HT-29 (cell line): ENCODE measurements at regions not wholly inside any gene's neighbourhood (a gene's known extent, or its start where the extent isn't known, plus 50 kb on each side); places are given as distances from the start of the nearest gene placed in this dataset.
A peak's percentile ranks its signal among the peaks of the same experiment; 100 is the strongest.

Source experiments
- DNase-seq: peaks from one replicate; pipeline ENCODE4 v3.0.0-alpha.2; 2015; ENCODE audit warnings: low spot score

DNA sequence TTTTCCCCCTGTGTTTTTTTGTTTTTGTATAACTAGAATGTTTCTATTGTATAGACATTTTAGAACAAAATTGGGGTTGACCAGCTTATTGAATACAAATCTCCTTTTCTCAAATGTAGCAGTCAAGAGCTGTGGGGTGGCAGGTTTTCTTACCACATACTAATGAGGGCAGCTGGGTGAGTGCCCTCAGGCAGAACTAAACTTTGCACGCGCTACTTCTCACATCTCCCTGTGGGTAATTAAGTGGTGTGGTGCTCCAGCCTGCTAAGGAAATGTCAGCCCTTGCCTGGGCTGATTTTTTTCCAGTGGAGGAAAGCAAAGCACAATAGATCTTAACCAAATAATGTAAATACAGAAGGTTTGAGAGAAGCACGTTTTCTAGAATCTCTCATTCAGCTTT, 717.6 kb upstream of the TENM3 start:
- DNase-seq = no peak

DNA sequence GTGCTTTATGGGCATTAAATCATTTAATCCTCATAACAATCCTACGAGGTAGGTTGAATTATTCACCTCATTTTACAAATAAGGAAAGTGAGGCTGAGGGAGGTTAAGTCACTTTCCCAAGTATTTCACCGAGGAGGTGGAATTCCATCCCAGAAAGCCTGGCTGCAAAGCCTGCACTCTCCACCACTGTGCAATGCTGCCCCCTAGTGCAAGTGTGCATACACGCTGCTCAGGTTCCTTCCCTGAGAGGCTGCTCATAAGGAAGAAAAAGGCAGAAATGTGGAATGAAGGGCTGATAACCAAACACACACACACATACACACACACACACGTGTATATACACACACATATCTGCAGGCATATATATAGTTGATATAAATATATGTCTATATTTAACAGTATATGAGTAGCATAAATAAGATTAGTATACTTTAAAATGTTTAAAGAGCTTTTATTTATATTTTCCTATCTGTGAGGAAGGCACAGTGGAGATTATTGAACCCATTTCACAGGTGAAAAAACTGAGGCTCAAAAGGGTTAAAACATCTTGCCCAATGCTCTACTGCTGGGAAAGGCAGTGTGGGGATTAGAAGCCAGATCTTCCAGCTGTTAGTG, 714.5 kb upstream of the TENM3 start:
- DNase-seq = peak; percentile 72

DNA sequence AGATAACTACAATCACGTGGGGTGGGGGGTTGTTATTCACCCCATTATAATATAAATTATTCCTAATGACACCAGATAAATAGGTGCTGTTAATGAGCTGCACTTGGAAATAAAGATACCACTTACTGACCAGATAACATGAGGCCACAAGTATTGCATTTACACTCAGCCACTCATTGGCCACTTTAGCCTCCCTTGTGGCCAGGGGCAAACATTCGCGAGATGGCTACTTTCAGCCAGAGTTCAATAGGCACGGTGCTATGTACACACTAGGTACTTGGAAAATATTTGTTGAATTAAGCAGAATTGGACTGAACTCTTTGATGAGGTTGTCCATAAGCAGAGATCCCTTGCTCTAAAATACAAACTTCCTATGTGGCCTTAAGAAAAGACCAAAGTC, 713.7 kb upstream of the TENM3 start:
- no peak for DNase-seq

DNA sequence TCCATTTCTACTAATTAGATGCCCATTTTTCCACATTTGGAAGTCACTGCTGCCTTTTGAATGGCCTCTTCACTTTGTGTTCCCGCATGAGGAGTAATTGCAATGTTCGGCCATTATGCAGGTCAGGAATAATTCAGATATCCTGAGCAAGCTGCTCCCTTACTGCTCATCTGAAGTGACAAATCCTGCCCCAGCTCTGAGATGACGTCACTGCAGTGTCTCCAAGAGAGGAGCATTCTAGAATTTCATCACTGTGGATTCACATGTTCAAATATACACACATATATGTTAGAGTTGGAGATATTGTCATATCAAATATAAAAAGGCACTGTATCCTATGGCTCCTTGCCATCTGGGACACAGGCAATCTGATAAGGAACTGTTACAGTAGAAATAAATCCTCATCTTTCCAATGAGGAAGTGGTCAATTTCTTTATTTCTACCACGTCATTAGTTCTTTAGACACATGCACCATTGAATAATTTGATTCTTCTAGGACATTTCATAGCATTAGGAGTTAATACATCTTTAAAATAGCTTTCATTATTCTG, 706.9 kb upstream of the TENM3 start:
- DNase-seq = peak; percentile 57

DNA sequence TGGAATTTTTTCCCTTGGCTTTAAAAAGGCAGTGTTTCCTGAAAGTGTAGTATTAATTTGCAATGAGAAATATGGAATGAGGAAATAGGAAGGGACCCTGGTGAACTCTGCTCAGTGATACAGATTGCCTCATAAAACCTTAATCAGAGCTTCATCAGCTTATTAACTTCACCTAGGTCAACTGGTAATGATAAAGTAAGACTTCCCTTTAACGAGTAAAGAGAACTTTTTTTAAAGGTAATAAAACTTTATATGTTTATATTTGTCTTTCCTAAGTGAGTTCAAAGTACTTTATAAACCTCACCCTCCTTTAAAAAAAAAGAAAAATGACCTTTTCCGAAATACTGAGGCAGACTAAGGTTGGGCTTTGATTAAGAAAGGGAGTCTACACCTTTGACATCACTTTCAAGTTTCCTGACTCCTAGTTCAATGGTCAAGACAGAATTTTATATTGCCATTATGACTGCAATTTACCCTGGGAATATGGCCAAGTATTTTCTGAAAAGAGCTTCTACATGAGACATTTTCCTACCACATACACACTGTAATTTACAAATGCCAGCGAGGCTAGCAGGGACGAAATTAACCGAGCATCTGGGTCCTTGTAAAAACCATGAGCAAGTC, 706.3 kb upstream of the TENM3 start:
- DNase-seq = peak; percentile 68

DNA sequence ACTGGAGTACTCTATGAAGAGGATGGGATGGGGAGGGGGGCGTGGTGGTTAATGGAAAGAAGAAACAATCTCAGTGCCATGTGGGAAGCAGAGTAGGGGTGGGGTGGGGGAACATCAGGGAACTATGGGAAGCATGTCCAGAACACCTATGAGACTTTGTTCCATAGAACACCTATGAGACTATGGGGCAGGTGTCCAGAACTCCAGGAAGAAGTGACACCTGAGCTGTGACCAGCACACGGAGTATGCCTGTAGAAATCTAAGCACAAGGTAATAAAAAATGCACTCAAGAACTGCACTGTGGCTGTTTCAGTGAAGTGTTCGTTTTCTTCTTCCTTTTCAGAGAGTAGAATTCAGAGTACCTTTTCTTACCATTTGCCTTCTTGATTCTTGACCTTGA, 704.8 kb upstream of the TENM3 start:
- no peak for DNase-seq

DNA sequence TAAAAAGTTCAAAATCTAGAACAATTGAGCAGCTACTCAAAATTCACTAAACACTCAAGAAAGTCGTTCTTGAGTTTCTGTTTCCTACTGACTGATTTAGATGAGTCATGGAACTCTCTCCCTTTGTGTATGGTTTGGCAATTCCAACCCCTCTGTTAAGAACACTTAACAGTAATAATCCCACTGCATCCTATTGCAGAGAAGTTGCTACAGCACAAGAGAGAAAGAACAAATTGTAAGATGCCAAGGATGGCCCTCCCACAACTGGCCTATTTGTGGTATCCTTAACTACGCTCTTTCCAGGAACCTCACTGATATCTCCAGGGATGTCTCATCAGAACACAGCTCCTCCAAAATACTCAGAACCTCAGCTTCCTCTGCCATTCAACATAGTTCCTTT, 701.8 kb upstream of the TENM3 start:
- DNase-seq = no peak

DNA sequence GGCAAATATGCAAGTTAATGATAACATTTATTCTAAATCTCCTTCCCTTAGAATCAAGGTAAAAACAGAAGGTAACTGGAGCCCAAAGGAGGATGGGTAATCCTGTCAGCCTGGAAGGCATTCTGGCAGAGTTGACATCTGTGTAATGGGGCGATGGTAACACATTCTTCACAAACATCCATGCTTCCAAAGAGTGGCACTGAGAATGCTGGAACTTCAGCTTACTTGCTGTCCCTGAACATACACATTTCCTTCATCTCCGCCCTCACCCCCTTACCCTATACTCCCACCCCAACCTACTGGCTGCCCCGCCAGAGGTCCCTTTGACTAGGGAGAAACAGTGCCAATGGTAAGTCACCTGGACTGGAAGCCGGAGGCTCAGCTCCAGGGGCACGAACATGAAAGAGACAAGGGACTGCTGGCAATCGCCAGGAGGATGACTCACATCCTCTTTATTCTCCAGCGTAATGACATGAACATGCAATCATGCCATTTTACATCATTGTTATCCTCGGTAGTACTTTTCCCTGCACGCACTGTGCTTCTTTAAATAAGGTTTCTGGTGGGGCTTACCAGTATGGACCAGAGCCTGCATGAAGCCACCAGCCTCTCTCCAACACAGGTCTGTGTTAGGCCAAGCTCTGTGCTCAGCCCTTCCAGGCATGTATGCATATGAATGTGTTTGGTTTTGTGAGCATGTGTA, 694.2 kb upstream of the TENM3 start:
- peak; percentile 63 for DNase-seq

DNA sequence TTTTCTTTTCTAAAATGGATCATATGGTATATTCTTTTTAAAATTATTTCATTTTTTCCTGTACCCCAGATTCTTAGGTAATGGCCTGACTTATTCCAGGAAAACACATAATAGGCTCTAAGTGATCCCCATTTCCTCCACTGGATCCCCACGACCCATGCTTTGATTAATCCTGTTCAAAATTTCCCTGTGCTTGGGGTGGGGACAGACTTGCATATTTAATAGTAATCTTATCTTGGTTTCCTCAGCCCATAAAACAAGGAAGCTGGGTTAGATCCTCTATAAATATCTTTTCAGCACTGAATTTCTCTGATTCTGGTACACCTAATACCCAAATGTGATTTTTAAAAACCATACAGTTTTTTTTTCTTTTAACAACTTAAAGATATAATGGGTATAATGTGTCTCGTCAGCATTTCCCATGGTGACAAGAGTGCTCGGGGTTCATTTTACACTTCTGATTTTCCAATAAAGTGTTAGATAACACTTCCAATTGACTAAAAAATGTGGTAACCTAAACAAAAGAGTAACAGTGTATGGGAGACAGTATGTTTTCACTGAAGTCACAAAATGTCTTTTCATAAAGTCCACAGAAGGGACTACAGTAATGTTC, 693.5 kb upstream of the TENM3 start:
- DNase-seq = peak; percentile 10

DNA sequence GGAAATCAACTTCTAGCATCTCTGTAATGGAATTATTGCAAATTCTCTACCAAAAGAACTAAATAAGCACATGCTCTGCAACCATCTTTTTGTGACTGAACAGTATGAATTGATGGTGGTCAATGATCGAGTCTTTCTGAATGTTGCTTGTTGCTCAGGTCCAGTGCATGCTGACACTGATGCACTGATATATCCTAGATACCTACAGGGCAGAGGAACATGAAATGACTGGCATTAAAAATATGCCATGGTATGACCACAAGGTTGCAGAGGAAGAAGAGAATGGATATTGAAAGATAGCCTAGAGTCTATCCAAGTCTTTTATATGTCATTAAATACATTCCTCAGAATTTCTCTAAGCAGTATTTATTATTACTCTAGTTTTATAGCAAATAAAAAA, 692.8 kb upstream of the TENM3 start:
- DNase-seq = no peak

DNA sequence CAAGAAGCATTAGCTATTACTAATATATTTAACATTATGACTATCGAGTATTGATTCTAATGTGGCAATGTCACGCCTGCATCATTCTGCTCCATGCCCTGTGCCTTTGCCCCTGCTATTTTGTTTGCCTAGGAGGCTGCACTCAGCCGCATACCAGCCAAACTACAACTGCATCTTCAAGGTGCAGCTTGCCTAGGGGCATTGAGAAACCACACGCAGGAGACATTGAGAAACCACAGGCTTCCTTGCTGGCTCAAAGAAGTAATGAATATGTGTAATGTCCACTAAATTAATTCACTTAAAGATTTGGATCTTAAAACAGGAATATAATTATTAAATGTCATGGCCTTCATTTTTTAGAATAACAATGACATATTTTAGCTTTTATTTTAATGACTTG, 683.6 kb upstream of the TENM3 start:
- DNase-seq = no peak

DNA sequence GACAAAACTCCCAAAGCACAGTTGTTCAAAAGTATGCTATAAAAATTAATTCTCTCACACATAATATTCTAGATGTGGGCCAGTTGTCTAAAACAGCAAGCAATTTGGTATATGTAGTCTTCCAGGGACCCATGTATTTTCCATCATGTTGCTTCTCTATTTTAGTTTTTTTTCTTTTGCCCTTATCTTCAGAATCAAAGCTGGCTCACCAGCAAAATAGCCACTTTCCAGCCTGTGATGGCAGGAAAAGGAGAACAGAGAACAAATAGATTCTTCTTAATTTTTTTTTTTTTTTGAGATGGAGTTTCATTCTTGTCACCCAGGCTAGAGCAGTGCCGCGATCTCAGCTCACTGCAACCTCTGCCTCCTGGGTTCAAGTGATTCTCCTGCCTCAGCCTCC, 680.8 kb upstream of the TENM3 start:
- DNase-seq = no peak

DNA sequence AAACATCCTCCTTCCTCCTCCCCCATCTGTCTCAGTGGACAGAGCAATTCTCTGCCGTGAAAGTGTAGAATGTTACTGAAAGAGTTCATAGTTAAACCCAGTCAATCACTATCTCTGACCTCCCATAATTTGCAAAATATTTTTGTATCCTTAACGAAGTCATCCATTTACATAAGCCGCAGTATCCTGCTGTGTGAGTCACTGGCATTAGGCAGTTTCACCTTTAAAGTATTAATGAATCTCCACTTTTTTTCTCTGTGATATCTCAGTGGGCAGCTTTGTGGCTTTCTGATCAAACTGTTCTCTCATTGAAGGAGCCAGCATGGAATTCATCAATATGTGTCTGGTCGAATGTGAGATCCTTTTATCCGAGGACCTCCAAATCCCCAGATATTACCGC, 678.6 kb upstream of the TENM3 start:
- no peak for DNase-seq

DNA sequence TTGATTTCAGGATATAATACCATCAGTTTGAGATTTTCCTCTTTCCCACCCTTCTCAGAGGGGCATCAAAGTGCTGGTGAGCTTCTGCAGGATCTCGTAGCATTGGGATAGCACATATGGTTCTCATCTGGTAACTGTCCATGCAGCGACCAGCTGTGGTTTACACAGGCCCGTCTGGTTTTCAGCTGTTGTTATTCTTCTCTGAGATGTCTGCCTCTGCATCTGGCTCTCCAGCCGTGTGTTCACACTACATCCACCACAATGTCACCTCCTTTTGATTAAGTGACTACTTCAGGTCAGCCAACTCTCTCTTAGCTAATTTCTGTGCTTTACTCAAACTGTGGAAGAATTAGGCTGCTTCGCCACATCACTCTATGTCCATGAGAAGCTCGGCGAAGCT, 676.7 kb upstream of the TENM3 start:
- DNase-seq = no peak

DNA sequence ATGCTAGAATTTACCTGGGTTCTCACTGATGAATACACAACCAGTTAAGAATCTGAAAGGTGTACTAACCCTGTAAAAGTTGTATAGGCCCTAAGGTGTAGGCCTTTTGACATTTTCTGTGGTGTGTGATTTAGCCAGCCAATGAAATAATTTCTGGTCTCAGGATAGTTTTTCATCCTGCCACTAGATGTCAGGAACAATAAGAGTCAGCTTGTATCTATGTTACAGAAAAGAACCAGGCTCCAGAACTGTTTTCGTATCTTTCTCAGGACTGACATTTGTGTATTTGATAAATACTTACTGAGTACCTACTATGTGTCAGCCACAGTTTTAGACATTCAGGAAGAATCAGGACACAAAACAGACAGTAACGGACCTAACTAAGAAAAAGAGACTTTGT, 673.6 kb upstream of the TENM3 start:
- peak; percentile 36 for DNase-seq

DNA sequence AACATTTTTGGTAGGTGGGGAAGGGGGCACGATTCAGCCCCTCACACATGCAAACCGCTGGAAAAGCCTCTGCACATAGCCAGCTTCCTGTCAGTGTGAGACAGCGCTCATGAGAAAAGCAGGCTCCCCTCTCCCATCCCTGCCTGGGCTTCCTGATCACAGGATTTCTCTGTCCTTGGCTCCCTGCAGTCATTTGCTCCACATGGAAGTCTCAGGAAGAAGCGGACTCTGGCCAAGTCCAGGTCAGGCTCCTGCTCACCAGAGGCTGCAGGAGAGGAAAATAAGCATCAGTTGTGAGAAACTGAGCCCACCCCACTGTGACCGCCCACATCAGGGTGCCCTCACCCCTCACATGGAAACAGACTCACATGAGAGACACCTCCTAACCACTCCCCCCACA, 664.3 kb upstream of the TENM3 start:
- no peak for DNase-seq

DNA sequence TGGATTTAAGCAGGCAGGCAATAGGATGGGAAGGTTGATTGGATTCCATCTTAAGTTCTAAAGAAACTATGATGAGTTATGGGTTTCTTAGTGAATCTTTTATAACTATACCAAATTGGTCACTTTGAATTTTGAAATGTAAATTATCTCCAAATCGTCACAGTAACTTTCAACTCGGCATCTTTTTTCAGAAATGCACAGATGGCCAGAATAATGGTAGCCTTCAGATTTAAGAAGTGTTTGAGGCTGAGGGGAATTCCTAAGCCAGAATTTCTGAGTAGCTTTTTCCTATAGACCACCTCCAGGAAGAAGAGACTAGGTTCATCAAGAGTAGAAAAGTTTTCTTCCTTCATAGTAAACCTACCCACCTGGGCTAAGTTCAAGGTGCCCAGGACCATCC, 663.7 kb upstream of the TENM3 start:
- DNase-seq = no peak

DNA sequence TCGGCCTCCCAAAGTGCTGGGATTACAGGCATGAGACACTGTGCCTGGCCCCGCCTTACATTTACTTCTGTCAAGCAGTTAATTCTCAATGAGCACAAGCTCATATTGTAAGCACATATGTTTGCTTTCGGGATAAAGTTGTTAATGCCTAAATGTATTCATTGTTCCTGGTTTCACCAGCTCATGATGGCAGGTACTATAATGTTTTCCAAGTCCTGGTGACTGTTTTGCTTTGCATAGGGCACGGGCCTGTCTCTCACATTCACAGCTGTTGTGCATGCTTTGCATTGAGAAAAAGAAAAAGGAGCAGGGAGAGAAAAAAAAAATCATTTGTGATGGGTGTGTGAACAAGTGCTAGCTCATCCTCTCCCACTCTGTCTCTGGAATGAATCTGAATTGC, 661.2 kb upstream of the TENM3 start:
- no peak for DNase-seq

DNA sequence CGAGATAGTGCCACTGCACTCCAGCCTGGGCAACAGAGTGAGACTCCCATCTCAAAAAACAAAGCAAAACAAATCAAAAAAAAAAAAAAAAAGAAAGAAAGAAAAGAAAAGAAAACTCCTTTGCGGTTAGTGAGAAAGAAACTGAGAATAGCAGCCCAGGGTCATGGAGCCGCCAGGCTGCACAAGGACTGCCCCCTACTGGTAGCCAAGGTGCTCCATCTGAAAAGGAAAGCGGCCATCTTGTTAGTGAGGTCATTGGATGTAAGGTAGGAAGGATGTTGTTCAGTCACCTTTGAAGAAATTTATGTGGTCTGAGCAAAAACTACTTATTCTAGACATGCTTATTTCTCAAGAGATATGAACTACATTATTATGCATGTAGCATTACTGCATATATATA, 660.6 kb upstream of the TENM3 start:
- no peak for DNase-seq

DNA sequence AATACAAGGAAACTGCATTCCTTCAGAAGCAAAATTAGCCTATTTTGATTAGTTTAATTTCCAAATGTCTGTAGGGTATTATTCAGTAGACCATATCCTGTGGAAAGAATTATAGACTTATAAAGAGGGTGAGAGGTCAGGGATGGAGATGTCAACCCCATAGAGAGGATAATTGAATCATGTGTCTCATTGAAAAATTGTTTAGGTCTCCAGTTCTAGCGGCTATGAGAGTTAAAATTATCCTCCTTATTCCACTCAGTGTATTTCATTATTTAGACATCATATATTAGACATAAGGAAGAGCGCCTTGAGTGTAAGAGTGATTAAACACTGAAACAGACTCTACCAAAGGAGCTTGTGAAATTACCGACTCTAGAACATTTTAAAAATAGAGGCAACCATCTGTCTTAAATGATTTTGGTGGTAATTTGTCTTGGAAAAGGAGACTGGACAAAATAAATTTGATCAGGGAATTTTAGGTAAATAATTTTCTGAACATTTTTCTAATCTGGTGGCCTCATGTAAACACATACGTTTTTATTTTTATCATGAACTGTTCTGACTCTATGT, 654.4 kb upstream of the TENM3 start:
- DNase-seq = no peak

DNA sequence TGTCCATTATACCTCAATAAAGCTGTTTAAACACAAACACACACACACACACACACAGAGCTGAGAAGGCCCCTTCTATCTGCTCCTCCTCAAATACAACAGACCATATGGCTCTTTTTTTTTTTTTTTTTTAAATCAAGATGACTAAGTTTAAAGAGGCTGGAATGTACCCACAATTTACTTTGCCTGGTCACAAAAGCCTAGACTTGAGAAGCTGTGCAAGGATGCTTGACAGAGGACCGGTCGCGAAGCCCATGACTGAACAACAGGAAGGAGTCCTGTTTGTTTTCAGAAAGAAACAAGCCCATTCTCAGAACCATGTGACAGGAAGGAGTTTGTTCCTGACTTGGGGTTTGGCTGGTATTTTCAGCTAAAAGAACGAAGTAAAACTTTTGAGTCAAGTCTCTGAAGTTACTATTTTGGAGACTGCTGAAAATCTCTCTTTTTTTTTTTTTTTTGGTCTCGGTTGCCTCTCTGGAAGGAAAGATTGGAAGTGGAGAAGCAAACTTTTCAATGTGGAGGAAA, 650.9 kb upstream of the TENM3 start:
- no peak for DNase-seq

DNA sequence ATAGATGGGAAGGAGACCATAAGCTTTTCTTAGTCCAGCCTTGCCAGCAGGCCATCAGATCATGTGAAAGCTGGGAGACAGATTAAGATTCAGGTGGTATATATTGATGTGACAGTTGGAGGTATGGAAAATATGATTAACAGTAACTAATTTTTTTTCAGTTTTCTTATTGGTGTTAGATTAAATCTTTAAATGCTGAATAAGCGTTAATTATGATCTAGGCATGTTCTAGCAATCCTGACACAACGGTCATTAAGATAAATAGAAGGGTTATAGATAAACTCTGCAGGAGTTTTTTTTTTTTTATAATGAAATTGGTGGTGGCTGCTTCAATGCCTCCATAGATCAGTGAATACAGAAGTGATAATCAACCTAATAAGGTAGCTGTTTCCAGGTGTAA, 649.5 kb upstream of the TENM3 start:
- no peak for DNase-seq
